HFF-Myc (cell line): ENCODE measurements at regions not wholly inside any gene's neighbourhood (a gene's known extent, or its start where the extent isn't known, plus 50 kb on each side); places are given as distances from the start of the nearest gene placed in this dataset.

ENCODE experiments used
- DNase-seq: peaks from one replicate; pipeline ENCODE4 v3.0.0-alpha.2; 2011; ENCODE audit warnings: low read depth; ENCODE audit errors: extremely low read depth
- H3K4me3 ChIP-seq: replicated peaks from 2 replicates; pipeline ENCODE4 v1.5.1; 2011; ENCODE audit warnings: low read depth, mild to moderate bottlenecking, control low read depth, low read length
- TF ChIP-seq, protein P1 (sequence below): IDR thresholded peaks from 2 replicates; pipeline ENCODE4 v1.5.1; 2012; ENCODE audit warnings: mild to moderate bottlenecking, low read depth, low read length, control low read depth; ENCODE audit errors: missing control alignments

- H3K4me3 ChIP-seq, result no peak overlapping the region
- no peak for DNase-seq
- TF ChIP-seq, protein P1, sequence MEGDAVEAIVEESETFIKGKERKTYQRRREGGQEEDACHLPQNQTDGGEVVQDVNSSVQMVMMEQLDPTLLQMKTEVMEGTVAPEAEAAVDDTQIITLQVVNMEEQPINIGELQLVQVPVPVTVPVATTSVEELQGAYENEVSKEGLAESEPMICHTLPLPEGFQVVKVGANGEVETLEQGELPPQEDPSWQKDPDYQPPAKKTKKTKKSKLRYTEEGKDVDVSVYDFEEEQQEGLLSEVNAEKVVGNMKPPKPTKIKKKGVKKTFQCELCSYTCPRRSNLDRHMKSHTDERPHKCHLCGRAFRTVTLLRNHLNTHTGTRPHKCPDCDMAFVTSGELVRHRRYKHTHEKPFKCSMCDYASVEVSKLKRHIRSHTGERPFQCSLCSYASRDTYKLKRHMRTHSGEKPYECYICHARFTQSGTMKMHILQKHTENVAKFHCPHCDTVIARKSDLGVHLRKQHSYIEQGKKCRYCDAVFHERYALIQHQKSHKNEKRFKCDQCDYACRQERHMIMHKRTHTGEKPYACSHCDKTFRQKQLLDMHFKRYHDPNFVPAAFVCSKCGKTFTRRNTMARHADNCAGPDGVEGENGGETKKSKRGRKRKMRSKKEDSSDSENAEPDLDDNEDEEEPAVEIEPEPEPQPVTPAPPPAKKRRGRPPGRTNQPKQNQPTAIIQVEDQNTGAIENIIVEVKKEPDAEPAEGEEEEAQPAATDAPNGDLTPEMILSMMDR, result no peak
Observed at GRCh38 chr16:7014756-7015155, 317.9 kb upstream of the RBFOX1 start.

- DNase-seq, result no peak
- no peak overlapping the region for H3K4me3 ChIP-seq
- TF ChIP-seq, protein P1, result no peak
Observed at GRCh38 chr16:7013990-7014389, 318.7 kb upstream of the RBFOX1 start.

DNA sequence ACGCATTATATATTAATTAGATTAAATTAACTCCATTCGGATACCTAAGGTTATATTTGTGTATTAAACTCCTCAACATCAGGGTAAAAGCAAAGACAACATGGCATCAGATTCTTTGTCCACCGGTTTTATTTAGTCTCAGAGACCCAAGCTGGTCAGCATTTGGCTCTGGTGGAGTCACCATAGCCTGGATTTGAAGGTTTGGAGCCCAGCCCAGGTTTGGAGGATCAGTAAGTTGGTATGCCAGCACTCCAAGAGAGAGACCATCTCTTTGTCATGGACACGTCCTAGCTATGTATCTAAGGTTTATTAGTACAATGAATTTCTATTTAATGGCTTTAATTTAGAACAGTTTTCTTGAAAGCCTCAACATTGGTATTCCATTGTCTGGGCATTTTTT, 328.4 kb upstream of the RBFOX1 start:
- TF ChIP-seq, protein P1, result no peak
- DNase-seq, result no peak
- no peak overlapping the region for H3K4me3 ChIP-seq

- DNase-seq, result no peak
- H3K4me3 ChIP-seq, result no peak overlapping the region
- TF ChIP-seq, protein P1, result no peak
Observed at GRCh38 chr16:6993544-6993943, 339.1 kb upstream of the RBFOX1 start.

DNA sequence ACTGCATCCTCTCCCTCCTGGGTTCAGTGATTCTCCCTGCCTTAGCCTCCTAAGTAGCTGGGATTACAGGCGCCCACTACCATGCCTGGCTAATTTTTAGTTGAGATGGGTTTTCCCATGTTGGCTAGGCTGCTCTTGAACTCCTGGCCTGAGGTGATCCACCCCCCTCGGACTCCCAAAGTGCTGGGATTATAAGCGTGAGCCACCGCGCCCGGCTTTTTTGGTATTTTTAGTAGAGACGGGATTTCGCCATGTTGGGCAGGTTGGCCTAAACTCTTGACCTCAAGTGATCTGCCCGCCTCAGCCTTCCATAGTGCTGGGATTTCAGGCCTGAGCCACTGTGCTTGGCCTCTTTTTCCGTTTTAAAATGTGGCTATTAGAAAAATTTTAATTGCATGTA, 343.8 kb upstream of the RBFOX1 start:
- TF ChIP-seq, protein P1, result no peak
- DNase-seq, result no peak
- no peak overlapping the region for H3K4me3 ChIP-seq

GRCh38 chr16:6977916-6978315, 354.7 kb upstream of the RBFOX1 start:
- no peak overlapping the region for H3K4me3 ChIP-seq
- TF ChIP-seq, protein P1, result no peak
- DNase-seq, result no peak

DNA sequence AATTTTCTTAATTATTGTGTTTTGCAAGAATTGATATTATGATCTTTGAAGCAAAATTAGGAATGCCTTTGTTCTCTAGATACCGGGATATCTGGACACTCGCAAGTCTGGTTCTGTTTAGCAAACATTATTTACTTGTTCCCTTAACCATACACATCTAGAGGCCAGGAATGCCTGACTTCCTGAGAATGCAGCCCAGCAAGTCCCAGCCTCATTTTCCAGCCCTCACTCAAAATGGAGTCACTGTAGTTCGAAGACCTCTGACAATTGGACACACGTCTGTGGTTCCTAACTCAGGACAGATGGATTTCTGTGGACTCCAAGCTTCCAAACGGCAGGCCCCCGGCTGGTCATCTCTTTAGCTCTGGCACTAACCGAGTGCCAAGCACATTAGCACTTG, 355.4 kb upstream of the RBFOX1 start:
- no peak for DNase-seq
- TF ChIP-seq, protein P1, result no peak
- H3K4me3 ChIP-seq, result no peak overlapping the region
